H4 (cell line): ENCODE measurements at regions not wholly inside any gene's neighbourhood (a gene's known extent, or its start where the extent isn't known, plus 50 kb on each side); places are given as distances from the start of the nearest gene placed in this dataset.

Experiments
- DNase-seq: peaks from one replicate; pipeline ENCODE4 v3.0.0-alpha.2; 2015; ENCODE audit warnings: low spot score

GRCh38 chrX:9087271-9088040 is 53.5 kb upstream of the FAM9B start:
- DNase-seq, result no peak

DNA sequence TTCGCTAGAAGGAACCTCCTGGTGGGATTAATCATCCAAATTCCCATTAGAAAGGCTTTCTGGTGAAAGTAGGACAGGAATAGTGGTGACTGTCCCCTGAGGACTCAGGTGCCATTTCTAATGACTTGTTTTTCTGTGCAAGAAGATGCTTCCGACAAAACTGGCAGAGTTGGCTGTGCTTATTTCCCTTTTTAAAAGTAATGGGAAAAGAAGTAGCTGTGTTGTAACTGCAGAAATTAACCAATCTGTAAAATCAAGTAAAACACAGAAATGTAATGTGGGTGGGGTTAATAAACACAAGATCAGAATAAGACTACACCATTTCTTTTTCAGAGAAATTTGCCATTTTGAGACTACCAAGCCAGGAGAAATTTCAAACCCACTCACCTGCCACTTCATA is 55.0 kb upstream of the FAM9B start:
- DNase-seq, result no peak

DNA sequence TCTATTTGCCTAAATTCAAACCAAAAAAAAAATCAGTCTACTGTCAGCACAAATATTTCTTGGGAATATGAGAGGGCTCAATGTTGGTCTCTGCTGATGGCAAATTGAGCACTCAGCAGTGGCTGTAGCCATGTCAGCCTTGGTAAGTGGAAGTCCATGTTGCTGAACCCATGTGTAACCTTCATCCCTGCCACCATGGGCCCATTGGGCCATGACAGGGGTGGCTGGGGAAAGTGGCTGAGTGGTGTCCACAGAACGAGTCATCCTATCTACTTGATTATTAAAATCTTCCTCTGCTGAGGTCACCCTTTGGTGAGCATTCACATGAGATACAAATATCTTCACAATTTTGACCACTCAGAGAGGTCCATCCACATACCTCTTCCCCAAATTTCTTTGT is 56.8 kb upstream of the FAM9B start:
- DNase-seq, result no peak

- DNase-seq, result no peak
Measured at GRCh38 chrX:9091258-9091657, 57.3 kb upstream of the FAM9B start.

GRCh38 chrX:9102956-9103355 is 69.0 kb upstream of the FAM9B start:
- DNase-seq, result no peak

- DNase-seq, result no peak
Measured at GRCh38 chrX:9108054-9108453, 74.1 kb upstream of the FAM9B start.

- DNase-seq, result no peak
Measured at GRCh38 chrX:9110808-9111207, 76.9 kb upstream of the FAM9B start.

DNA sequence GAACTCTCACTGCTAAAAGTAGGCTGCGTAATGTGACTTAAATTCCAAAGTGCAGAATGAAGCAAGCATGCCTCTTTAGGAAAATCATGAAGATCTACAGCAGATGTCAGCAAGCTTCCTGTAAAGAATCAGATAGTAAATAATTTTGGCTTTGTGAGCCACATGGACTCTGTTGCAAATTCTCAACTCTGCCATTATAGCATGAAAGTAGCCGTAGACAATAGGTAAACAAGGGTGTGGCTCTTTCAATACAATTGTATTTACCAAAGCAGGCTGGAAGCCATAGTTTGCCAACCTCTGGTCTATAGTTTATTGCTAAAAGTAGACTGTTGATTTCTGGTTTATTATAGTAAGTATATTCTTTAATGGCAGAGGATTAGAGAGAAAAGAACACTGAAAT is 80.3 kb upstream of the FAM9B start:
- no peak for DNase-seq

- no peak for DNase-seq
Measured at GRCh38 chrX:9117851-9118250, 83.9 kb upstream of the FAM9B start.

- no peak for DNase-seq
Measured at GRCh38 chrX:9122519-9123245, 88.8 kb upstream of the FAM9B start.

GRCh38 chrX:9127986-9128385 is 94.1 kb upstream of the FAM9B start:
- no peak for DNase-seq

- no peak for DNase-seq
Measured at GRCh38 chrX:9130031-9130430, 96.1 kb upstream of the FAM9B start.

- no peak for DNase-seq
Measured at GRCh38 chrX:9131066-9131465, 97.1 kb upstream of the FAM9B start.

DNA sequence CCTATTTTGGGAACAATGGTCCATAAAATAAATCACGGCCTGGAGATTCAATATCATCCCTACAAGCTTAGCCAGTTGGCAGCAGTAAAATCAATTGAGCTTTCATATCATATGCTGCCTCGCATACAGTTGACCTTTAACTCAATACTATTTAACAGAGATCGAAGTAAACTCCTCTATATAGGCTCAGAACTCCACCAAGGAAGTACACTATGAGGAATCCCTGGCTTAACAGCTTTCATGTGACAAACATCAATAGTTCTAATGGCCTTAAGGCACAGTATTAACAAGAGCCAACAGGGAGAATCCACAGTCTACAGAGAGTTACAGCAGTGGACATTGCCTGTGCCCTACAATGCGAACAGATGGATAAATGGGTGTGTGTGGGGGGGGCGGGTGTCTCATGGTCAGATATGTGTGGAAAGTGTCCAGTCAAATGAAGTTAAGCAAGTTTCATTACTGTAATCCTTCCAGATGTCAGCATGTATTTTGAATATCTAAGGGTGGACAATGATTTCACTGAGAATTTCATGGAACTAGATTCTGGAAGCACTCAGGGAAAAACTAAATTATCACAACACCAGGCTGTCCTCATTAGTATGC is 98.2 kb upstream of the FAM9B start:
- DNase-seq, result no peak

DNA sequence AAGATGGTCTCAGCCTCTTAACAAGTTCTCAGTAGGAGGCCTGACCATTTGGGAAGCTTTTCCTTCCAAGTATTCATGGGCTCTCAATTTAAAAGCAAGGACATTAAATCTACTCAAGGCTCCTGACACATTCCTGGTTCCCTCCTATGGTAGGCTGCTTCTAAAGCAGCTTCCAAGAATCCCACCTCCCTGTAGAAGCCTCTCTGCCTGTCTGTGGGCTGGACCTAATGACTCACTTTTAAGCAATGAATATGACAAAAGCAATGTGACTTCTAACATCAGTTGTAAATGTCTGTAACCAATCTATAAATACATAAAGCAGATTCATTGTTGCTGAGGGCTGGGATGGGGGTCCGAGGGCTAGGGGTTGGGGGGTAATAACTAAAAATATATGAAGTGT is 99.5 kb upstream of the FAM9B start:
- no peak for DNase-seq

DNA sequence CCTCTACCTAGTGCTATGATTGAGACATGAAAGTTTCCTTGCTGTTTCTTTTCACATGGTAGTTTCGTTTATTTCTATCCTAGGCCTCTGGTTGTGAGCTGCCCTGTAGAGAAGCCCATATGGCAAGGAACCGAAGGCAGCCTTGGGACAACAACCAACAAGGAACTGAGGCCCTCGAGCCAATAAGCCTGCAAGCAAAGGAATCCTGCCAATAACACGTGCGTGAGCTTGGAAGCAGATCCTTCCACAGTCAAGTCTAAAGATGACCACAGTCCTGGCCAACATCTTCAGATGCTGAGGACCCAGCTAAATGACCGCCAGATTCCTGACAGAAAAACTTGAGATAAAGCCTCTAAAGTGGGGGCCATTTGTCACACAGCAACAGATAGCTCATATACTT is 100.4 kb upstream of the FAM9B start:
- DNase-seq, result no peak

DNA sequence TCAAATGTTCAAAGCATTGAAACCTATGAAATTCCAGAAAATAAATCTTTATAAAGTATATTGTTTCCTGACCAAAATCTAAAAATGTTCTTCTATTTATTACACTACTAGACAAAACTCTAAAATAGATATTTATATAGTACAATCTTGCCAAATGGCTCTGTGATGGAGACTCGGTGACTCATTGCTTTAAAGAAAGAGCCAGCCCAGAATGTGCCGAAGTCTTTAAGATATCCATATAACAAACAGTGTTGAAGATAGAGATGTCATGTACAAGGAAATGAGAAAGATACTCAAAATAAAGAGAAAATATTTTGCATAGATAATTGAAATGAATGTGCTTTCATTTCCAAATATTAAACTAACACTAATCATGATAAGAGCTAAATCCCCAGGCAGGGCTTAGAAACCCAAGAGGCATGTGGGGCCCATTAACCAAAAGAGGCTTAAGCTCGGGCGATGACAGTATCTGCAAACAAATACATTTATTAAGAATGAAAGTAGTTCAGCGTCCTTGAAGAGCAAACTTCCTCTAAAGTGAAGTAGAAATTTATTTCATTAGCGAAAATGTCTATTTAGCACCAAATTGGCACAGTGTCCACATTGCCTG is 102.1 kb upstream of the FAM9B start:
- no peak for DNase-seq

- no peak for DNase-seq
Measured at GRCh38 chrX:9137152-9137551, 103.2 kb upstream of the FAM9B start.

DNA sequence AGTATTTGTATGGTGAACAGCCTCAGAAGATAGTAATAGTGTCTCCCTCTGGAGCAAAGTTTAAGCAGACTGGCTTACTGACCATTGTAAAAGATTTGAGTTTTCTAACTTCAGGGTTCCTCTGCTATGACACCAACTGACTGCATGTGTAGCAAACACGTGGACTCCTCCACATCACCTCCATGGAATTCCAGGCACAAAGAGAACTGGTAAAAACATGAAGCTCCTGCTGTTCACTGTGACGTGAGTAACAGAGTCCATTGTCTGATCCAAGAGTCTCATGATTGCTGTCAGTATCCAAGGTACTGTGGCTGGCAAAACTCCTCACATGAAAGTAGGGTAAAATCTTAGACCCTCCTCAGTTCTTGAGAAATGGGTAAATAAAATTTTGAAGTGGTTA is 107.6 kb upstream of the FAM9B start:
- no peak for DNase-seq

DNA sequence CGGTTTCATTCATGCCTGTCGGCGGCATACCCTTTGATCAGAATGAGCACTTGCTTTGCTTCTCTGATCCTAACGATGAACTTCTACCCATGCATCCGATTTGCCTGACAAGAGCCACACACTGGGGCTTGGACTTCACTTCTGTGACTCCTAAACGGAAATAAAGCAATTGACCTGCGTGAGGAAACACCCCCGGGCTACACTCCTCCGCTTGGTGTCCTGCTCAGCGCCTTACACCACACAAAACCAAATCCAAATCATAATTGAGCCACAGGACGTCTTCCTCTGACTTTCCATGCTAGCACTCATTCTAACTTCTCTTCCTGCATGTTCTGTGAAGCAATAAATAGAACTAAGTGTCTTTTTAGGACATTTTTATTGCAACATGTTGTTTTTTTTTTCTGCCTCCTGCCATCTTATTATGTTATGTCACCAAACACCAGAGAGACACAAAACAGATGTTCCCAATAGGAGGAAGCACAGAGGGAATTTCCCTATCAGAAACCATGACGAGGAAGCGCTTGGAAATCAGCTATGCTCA is 110.8 kb upstream of the FAM9B start:
- no peak for DNase-seq

- DNase-seq, result no peak
Measured at GRCh38 chrX:9146657-9147056, 112.7 kb upstream of the FAM9B start.

DNA sequence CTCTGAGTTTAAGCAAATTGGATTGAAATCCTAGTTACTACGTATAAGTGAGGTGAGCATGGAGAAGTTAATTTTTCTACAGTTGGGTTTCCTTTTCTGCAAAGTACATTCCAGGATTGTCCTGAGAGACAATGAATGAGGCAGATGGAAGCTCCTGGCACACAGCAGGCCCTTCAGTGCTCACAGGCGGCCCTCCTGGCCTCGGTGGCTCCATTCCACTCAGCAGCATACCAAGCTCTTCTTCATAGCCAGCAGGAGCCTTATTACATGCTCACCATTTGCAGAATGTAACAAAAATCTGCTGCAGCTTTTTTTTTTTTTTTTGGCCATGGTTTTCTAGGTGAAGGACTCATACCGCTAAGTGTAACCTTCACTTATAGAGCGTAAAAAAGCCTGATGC is 113.2 kb upstream of the FAM9B start:
- DNase-seq, result no peak
